DMS114 treated with DMSO at 0.1 percent for 48 hours (cell line): ENCODE measurements at regions not wholly inside any gene's neighbourhood (a gene's known extent, or its start where the extent isn't known, plus 50 kb on each side); places are given as distances from the start of the nearest gene placed in this dataset.
"Not testable (repeated sequence)": the region's sequence is repeated elsewhere in the genome, so short reads cannot be mapped to it uniquely, and the experiment has no call there.

ENCODE experiments used
- DNase-seq: peaks from one replicate; lab custom pipeline; 2025; ENCODE audit not compliant: unreplicated experiment; lab: John Stamatoyannopoulos, UW

DNA sequence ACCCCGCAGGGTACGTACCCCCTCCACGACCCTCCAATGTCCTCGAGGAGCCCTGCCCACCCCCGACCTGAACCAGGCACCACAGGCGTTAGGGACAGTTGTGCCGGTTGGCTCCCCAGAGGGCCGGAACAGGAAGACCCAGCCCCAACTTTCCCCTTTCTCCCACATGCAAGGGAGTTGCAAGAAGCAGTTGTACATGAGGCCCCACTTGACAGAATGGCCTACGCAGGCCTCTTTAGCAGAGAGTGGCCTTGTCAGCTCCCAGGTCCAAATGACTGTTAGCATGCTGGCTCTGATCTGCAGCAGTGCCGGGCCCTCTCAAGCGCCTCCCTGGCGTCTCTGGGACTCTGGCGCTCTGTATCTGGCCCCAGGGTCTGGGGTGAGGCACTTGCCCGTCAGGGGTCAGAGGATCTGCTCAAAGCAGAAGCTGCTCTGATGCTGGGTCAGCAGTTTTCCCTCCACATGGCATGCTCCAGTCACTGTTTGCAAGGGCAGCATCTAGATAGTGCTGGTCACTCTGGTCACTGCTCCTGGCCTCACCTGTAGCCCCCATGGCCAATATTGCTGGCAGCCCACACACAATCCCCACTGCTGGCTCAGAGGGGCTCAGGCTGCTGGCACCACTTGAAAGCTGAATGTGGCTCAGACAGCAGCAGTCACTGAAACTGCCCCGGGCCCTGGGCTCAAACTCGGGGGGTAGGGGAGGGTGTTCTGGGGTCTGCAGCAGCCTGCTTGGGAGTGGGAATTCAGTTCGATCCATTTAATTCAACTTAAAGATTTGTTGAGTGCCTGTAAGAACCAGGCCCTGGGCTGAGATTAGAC is 254.5 kb downstream of the FAM43A start:
- no peak for DNase-seq

GRCh38 chr3:194941360-194941955 is 255.8 kb downstream of the FAM43A start:
- DNase-seq: no peak

GRCh38 chr3:194941956-194942511 is 256.4 kb downstream of the FAM43A start:
- DNase-seq: no peak

DNA sequence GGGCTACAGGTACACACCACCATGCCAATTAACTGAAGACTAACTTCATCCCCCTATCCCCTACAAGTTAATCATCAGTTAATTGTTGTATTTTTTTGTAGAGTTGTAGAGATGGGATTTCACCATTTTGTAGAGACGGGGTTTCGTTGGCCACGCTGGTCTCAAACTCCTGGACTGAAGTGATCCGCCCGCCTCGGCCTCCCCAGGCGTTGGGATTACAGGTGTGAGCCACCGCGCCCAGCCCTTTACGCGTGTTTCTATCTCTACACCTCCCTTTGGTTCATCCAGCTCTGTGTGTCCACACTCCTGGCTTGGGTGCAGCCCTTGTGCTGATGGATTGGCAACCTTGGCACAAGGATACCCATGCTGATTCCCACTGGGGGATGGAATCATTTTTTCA is 258.8 kb downstream of the FAM43A start:
- no peak for DNase-seq

DNA sequence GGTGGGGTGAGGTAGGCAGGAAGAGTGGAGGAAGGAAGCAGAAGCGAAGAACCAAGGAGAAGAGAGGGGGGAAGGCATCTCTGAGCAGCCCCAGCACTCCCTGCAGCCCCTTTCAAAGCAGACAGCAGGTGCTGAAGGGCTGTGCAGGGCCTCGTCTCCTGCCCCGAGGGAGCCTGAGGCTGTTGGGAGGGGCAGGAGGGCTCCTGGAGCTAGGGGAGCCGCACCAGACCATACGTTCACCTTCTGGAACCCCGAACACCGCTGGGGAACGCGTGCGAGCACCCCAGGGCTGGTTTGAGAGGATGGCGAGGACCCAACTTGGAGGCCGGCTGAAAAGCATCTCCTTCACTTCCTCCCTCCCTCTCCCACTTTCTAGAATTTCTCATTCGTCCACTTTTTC is 259.8 kb downstream of the FAM43A start:
- no peak for DNase-seq

DNA sequence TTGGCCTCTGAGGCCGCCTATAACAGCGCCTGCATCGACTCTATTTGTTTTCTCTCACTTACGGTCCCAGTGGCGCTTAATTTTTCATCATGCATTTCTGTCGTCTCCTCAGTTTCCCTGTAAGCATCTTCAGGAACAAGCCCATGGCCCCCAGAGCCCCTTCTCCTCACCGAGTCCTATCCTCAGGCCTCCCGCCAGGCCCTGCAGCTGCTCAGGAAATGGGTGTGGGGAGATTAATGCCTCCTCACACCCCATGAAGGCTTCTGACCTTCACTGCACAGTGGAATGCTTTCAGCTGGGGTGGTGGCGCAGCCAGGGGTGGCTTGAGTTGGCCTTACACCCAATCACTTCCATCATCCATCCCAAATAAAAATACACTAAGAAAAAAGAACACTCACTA is 260.4 kb downstream of the FAM43A start:
- no peak for DNase-seq

DNA sequence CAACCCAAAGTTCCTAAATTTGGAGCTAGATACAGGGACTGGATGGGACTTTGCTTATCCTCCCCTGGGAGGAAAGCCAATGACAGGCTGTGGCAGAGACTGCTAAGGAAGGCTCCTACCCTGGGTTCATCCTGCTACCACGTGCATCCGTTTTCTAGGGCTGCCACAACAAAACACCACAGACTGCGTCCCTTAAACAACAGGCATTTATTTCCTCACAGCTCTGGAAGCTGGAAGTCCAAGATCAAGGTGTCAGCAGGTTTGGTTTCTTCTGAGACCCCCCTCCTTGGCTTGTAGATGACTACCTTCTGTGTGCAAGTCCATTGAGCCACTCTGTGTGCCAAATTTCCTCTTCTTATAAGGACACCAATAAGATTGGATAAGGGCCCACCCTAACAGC is 263.9 kb downstream of the FAM43A start:
- DNase-seq: no peak

DNA sequence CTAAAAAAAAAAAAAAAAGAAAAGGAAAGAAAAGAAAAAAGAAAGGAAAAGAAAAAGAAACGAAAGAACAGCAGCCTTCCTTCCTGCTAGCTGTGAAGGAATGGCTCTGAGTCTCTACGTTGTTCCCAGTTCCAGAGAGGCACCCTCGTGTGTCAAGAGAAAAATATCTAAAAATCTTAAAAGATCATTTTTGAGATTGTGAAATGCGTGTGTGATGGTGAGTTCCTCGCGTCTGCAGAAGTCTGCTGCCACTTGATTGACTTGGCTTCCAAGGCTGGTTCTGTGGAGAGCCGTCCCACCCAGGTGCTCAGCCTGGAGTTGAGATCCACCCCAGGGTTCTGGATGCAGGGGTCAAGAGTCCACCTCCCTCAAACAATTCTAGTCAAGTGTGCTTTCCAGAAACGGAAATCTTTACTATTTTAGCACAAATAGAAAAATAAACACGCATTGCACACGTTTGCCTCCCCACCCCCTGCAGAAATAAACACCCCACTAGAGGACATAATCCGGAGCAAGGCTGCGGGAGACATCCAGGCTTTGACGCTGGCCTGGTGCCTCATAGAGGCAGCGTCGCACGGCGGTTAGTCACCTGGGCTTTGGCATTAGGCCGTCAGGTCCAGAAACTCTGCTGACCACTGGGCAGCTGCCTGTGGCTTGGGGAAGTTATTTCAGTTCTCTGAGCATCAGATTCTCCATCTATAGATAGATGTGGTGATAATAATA is 265.4 kb downstream of the FAM43A start:
- no peak for DNase-seq

- DNase-seq: not testable (repeated sequence)
Observed at GRCh38 chr3:194951629-194951920, 265.9 kb downstream of the FAM43A start.

DNA sequence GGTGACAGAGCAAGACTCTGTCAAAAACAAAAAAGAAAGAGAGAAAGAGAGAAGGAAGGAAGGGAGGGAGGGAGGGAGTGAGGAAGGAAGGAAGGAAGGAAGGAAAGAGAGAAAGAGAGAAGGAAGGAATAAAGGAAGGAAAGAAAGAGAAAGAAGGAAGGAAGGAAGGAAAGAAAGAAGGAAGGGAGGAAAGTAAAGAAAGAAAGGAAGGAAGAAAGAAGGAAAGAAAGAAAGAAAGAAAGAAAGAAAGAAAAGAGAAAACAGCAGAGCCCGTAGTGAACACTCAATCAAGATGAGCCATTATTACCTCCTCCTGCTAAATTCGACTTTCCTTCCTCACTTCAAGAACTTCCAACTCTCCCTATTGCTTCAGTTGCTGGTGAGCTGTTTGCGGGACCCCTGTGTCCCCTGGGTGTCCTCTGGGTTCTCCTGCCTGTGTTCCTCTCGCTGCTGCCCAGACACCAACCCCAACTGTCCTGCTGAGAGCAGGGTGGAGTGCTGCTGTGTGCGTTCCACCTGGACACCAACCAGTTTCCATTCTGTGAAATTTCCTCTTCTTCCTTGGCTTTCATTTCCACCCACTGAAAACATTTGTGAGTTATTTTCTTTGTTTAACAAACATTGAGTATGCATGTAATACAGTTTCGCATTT is 266.4 kb downstream of the FAM43A start:
- no peak for DNase-seq

DNA sequence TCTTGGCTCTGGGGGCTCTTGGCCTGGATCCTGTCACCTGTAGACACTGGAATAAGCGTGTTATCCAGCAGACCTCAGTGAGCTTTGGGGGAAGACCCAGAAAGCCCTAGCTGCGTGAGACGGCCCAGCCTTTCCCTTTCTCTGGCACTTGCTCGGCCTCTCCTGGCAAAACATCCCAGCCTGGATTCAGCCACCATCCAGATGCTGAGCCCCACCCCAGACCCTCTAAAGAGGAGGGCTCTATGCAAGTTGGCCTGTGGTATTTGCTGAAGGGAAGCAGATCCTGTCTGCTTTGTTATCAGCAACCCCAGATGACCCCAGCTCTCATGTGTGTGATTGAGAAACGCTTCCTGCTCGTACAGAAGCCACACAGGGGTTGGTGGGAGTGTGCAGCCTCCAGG is 267.2 kb downstream of the FAM43A start:
- no peak for DNase-seq

DNA sequence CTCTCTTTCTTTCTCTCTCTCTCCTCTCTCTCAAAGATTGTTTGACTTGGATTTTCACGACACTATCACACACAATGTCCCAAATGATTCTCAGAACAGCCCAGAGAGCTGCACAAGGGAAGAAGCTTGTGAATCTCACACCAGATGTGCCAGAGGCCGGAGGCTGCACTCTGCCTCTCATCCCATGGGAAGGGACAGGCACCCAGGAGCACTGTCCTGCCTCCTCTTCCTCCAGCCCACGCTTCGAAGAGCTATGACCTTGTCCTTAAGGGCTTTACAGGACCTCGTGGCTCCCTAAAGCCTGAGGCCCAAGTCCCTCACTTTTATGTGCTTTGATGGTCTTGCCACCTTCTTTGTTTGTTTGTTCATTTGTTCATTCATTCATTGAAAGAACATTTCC is 267.6 kb downstream of the FAM43A start:
- no peak for DNase-seq

GRCh38 chr3:194955546-194955945 is 269.9 kb downstream of the FAM43A start:
- no peak for DNase-seq

DNA sequence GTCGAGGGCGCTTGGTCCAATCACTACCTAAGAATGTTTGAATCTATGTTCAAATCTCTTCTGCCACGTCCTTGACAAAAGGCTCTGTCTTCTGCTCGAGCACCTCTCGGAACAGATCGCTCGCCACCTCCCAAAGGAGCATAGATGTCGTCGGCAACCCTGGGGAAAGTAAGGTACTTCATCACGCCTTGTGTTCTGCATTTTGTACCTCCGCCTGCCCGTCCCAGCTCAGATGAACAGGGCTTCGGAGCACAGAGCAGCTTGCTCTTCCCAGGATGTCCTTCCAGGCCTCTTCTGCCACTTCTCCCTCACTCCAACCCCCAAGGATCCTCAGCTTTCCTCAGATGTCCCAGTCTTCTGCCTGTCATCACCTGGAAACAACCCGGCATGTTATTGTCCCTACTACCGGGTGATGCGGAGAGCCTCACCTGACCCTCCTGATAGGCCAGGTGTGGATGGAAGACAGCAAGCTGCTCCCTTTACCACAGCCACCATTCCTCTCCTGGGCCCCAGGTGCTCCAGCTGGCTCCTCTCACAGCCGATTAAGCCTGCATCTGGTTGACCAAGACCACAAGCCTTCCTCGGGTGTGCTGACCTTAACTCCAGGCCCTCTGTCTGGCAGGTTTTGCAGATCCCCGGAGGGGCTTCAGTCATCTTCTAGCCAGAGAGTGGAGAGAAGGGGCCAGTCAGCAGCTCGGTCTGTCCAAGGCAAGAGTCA is 270.5 kb downstream of the FAM43A start:
- no peak for DNase-seq

GRCh38 chr3:194956697-194957396 is 271.2 kb downstream of the FAM43A start:
- DNase-seq: no peak

DNA sequence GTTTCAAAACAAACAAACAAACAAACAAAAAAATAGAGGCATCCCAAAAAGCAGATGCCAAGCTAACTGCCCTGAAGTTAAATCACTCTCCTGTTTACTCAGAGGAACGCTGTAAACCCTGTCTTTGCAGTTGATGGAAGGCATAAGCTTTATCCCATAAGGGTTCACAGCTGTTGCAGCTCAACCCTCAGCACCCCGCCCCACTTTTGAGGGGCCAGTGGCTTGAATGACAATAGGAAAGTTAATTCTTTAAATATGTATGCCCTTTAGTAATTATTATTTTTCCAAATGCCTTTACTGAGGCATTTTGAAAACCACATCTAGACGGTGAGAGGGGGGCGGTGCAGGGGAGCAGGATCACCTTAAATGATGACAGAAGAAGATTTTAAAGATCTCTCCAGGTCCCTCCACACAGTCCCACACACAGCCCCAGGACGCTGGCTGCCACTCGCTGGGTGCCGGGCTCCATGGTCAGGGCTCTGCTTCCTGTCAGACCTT is 272.1 kb downstream of the FAM43A start:
- no peak for DNase-seq

DNA sequence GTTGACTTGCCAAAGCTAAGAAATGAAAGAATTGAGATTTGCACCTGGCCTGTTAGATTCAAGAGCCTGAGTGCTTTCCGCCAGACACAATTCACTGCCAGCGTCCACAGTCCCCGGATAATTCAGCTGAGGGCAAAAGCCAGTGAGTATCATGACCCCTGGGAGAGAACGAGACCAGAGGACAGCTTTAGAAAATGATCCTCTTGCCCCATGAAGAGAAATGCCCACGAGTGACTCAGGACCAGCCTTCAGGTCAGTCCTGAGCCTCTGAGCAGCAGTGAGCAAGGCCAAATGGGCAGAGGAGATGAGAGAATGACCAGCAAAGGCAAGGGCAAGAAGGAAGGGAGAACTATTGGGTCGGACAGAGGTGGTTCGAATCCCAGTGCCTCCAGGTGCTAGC is 273.5 kb downstream of the FAM43A start:
- DNase-seq: no peak

- not testable (repeated sequence) for DNase-seq
Observed at GRCh38 chr3:194959666-194960065, 274.0 kb downstream of the FAM43A start.

DNA sequence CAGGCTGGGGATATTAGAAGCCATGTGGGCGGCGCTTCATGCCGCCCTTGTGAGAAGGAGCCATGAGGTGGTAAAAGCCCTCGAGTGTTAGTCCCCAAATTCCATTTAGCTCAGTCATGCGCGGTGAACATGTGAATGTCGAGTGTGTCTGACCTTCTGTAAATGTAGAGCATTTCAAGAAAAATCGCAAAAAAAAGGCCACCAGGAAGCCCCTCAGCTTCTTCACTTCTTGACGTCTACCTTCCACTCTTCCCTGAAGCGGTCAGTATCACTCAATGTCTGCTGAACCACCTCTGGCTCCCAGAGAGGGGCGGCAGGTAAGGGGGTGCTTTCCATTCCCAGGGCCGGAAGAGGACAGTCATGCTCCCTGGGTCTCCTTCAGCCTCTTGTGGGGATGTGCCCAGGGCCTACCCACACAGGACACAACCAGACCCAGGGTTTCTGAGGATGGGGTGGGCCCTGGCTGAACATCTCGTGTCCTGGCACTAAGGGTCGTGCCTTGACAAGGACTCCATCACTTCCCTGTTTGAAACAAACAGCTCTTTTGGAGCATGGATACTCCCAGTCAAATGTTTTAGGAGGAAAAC is 274.9 kb downstream of the FAM43A start:
- no peak for DNase-seq

GRCh38 chr3:194961149-194961548 is 275.5 kb downstream of the FAM43A start:
- no peak for DNase-seq
